GM12874 (cell line): ENCODE measurements at regions not wholly inside any gene's neighbourhood (a gene's known extent, or its start where the extent isn't known, plus 50 kb on each side); places are given as distances from the start of the nearest gene placed in this dataset.

Experiments
- CTCF ChIP-seq: IDR thresholded peaks from 2 replicates; pipeline ENCODE4 v1.5.1; 2011; ENCODE audit warnings: low read depth, mild to moderate bottlenecking, control low read depth, low read length, moderate library complexity; ENCODE audit not compliant: insufficient read depth

GRCh38 chr4:173797296-173797695 lies 267.3 kb upstream of the HAND2 start:
- no peak for TF ChIP-seq CTCF

- no peak for TF ChIP-seq CTCF
Measured at GRCh38 chr4:173794662-173795061, 264.6 kb upstream of the HAND2 start.

- TF ChIP-seq CTCF, result no peak
Measured at GRCh38 chr4:173793937-173794510, 264.0 kb upstream of the HAND2 start.

GRCh38 chr4:173782660-173783059 lies 252.6 kb upstream of the HAND2 start:
- no peak for TF ChIP-seq CTCF

- TF ChIP-seq CTCF, result no peak
Measured at GRCh38 chr4:173777921-173778320, 247.9 kb upstream of the HAND2 start.

GRCh38 chr4:173777421-173777820 lies 247.4 kb upstream of the HAND2 start:
- no peak for TF ChIP-seq CTCF

- no peak for TF ChIP-seq CTCF
Measured at GRCh38 chr4:173769568-173769967, 239.5 kb upstream of the HAND2 start.

GRCh38 chr4:173767650-173768049 lies 237.6 kb upstream of the HAND2 start:
- TF ChIP-seq CTCF, result no peak
